ENCODE measurements at regions not wholly inside any gene's neighbourhood (a gene's known extent, or its start where the extent isn't known, plus 50 kb on each side); places are given as distances from the start of the nearest gene placed in this dataset.

DNA sequence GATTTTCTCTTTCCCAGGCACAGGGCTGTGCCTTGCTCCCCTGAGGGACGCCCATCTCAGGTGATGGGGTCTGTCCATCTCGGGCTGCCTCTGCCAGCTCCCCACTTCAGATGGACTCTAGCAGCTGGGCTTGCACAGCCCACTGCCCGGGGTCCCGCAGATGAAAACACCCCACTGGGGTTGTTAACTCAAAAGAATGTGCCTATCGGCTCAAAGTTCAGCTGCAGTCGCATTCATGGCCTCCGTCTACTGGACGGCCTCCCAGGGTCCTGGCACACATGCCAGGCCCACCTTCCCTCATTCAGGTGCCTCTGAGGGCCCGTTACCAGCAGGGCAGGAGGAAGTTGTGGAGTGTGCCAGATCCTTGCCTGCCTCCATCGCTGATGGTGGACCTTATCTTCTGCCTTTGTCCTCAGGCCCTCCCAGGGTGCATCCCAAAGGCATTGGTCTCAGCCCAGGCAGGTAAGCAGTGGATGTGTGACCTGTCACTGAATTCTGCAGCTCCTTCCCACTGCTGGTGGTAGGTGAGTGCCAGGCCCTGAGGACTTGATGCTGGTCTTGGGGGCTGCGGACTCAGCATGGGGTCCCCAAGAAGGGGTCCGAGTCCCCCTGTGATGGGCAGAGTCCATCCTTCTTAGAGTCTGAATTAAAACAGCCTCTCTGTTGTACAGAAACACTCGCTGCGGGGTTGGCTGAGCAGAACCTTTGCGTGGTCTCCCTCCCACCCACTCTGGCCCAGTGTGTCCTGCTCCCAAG lies 324.6 kb upstream of the DIO3 start:
- CTCF ChIA-PET, result no interaction called here
- POLR2A ChIA-PET, result no interaction called here
- no peaks in the 10 kb centered on the region for H3K36me3 ChIP-seq (ENCODE audit: control insufficient read depth in 2 of 2, extremely low read depth in 1 of 2, insufficient read depth in 1 of 2, low read length in 1 of 2)
- peaks cover 0 to 45% of the 10 kb centered on the region in 2 experiments for H3K27me3 ChIP-seq (replicated peaks in 1 of 2; ENCODE audit: control insufficient read depth in 2 of 2, extremely low read depth in 1 of 2, insufficient read depth in 2 of 2, low read length in 1 of 2)
- DNase-seq, result no peak
- Mint-ChIP-seq H3K9me3 (no peaks in the 10 kb centered on the region), H3K27me3 (peaks cover 17 to 42% of the 10 kb centered on the region in 2 donors), H3K4me3 (no peak overlapping the region), H3K27ac (no peak overlapping the region), H3K4me1 (no peaks in the 10 kb centered on the region), H3K36me3 (no peaks in the 10 kb centered on the region)
- H3K4me3 ChIP-seq (ENCODE audit: control insufficient read depth in 1 of 2, extremely low read depth in 1 of 2, low read length in 1 of 2), result no peak overlapping the region
- WGBS (ENCODE audit: insufficient coverage), result 79% methylated on average over 13 of the region's 15 CpGs
- no peaks in the 10 kb centered on the region for H3K4me1 ChIP-seq (ENCODE audit: control insufficient read depth in 1 of 2, extremely low read depth in 1 of 2, insufficient read depth in 2 of 2, low read length in 2 of 2)
- ATAC-seq (replicated peaks in 1 of 4), result no peak
- no peaks in the 10 kb centered on the region for H3K9me3 ChIP-seq
- H3K27ac ChIP-seq (ENCODE audit: low read length), result no peak overlapping the region

DNA sequence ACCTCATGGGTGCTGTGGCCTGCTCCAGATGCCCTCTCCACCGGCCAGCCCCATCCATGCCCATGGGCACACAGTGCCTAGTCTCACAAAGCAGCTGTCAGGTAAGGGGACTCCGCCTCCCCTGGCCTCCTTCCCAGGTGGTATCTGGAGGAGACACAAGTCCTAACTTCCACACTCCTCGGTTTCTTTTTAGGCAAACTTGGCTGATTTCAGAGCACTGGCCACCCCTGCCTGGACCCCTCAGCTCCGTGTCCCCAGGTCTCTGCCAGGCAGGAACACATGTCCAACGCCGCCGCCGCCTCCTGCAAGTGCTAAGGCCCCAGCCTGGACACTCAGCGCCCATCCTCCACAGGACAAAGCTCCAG lies 324.1 kb upstream of the DIO3 start:
- H3K27ac Mint-ChIP-seq, result no peak overlapping the region

DNA sequence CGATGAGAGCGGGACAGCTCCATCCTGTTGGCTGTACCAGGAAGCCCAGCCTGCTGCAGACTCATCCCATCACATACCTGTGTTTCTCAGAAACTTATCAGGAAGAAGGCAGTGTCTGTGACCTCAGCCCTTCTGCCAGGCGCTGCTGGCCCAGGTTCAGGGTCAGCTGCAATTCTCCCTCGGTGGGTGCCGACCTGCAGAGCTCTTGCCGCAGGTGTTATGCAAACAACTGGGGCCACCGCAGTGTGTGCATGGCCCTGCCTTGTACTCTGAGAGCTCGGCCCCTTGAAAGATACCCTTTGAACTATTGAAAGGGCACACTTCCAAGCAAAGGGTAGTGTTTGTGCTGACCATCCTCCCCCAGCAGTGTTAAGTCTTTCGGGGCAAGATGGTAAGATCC lies 322.2 kb upstream of the DIO3 start:
- DNase-seq, result no peak
- no peaks in the 10 kb centered on the region for H3K36me3 ChIP-seq (ENCODE audit: control insufficient read depth in 2 of 2, extremely low read depth in 1 of 2, insufficient read depth in 1 of 2, low read length in 1 of 2)
- peaks cover 25 to 54% of the 10 kb centered on the region in 2 donors for H3K27me3 Mint-ChIP-seq
- ChIA-PET CTCF (no interaction called here), POLR2A (no interaction called here)
- no peak overlapping the region for H3K27ac Mint-ChIP-seq
- H3K9me3 ChIP-seq, result no peaks in the 10 kb centered on the region
- no peaks in the 10 kb centered on the region for H3K4me1 Mint-ChIP-seq
- H3K4me1 ChIP-seq (ENCODE audit: control insufficient read depth in 1 of 2, extremely low read depth in 1 of 2, insufficient read depth in 2 of 2, low read length in 2 of 2), result no peaks in the 10 kb centered on the region
- WGBS (ENCODE audit: insufficient coverage), result 79% methylated on average over 8 of the region's 9 CpGs
- peaks cover 0 to 50% of the 10 kb centered on the region in 2 experiments for H3K27me3 ChIP-seq (replicated peaks in 1 of 2; ENCODE audit: control insufficient read depth in 2 of 2, extremely low read depth in 1 of 2, insufficient read depth in 2 of 2, low read length in 1 of 2)
- no peak for ATAC-seq (replicated peaks in 1 of 4)
- no peak overlapping the region for H3K4me3 Mint-ChIP-seq
- H3K27ac ChIP-seq (ENCODE audit: low read length), result no peak overlapping the region
- H3K9me3 Mint-ChIP-seq, result no peaks in the 10 kb centered on the region
- H3K4me3 ChIP-seq (ENCODE audit: control insufficient read depth in 1 of 2, extremely low read depth in 1 of 2, low read length in 1 of 2), result no peak overlapping the region
- no peaks in the 10 kb centered on the region for H3K36me3 Mint-ChIP-seq

More for the DNA sequence above, 324.1 kb upstream of the DIO3 start:
- Mint-ChIP-seq H3K9me3 (no peaks in the 10 kb centered on the region), H3K4me3 (no peak overlapping the region), H3K4me1 (no peaks in the 10 kb centered on the region), H3K27me3 (peaks cover 17 to 45% of the 10 kb centered on the region in 2 donors), H3K36me3 (no peaks in the 10 kb centered on the region)
- Histone ChIP-seq H3K36me3 (ENCODE audit: control insufficient read depth in 2 of 2, extremely low read depth in 1 of 2, insufficient read depth in 1 of 2, low read length in 1 of 2) (no peaks in the 10 kb centered on the region), H3K27me3 (replicated peaks in 1 of 2; ENCODE audit: control insufficient read depth in 2 of 2, extremely low read depth in 1 of 2, insufficient read depth in 2 of 2, low read length in 1 of 2) (peaks cover 0 to 48% of the 10 kb centered on the region in 2 experiments), H3K27ac (ENCODE audit: low read length) (no peak overlapping the region), H3K9me3 (no peaks in the 10 kb centered on the region), H3K4me3 (ENCODE audit: control insufficient read depth in 1 of 2, extremely low read depth in 1 of 2, low read length in 1 of 2) (no peak overlapping the region), H3K4me1 (ENCODE audit: control insufficient read depth in 1 of 2, extremely low read depth in 1 of 2, insufficient read depth in 2 of 2, low read length in 2 of 2) (no peaks in the 10 kb centered on the region)
- ChIA-PET POLR2A (no interaction called here), CTCF (no interaction called here)
- 74% methylated on average over 8 of the region's 9 CpGs for WGBS (ENCODE audit: insufficient coverage)
- ATAC-seq (replicated peaks in 1 of 4), result no peak
- DNase-seq, result no peak

DNA sequence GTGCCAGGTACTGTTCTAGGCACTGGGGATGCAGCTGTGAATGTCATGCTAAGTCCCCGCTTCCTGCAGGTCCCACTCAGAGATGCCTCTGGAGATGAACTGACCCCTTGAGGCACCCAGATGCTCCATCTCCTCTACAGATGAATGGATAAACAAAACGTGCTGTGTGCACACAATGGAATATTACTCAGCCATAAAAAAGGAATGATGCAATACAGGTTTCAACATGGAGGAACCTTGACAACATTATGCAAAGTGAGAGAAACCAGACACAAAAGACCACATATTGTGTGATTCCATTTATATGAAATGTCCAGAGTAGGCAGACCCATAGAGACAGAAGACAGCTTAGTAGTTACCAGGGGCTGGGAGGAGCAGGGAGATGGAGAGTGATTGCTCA lies 320.1 kb upstream of the DIO3 start:
- Mint-ChIP-seq H3K27ac (no peak overlapping the region), H3K4me1 (no peaks in the 10 kb centered on the region), H3K9me3 (no peaks in the 10 kb centered on the region), H3K27me3 (peaks cover 19 to 48% of the 10 kb centered on the region in 2 donors), H3K4me3 (no peak overlapping the region), H3K36me3 (no peaks in the 10 kb centered on the region)
- no peak for ATAC-seq (replicated peaks in 1 of 4)
- Histone ChIP-seq H3K36me3 (ENCODE audit: control insufficient read depth in 2 of 2, extremely low read depth in 1 of 2, insufficient read depth in 1 of 2, low read length in 1 of 2) (no peaks in the 10 kb centered on the region), H3K4me1 (ENCODE audit: control insufficient read depth in 1 of 2, extremely low read depth in 1 of 2, insufficient read depth in 2 of 2, low read length in 2 of 2) (no peaks in the 10 kb centered on the region), H3K27ac (ENCODE audit: low read length) (no peak overlapping the region), H3K4me3 (ENCODE audit: control insufficient read depth in 1 of 2, extremely low read depth in 1 of 2, low read length in 1 of 2) (no peak overlapping the region), H3K9me3 (no peaks in the 10 kb centered on the region), H3K27me3 (replicated peaks in 1 of 2; ENCODE audit: control insufficient read depth in 2 of 2, extremely low read depth in 1 of 2, insufficient read depth in 2 of 2, low read length in 1 of 2) (peaks cover 0 to 32% of the 10 kb centered on the region in 2 experiments)
- DNase-seq, result no peak
- ChIA-PET CTCF (no interaction called here), POLR2A (no interaction called here)
- 60% methylated on average over 1 of the region's 2 CpGs for WGBS (ENCODE audit: insufficient coverage)

DNA sequence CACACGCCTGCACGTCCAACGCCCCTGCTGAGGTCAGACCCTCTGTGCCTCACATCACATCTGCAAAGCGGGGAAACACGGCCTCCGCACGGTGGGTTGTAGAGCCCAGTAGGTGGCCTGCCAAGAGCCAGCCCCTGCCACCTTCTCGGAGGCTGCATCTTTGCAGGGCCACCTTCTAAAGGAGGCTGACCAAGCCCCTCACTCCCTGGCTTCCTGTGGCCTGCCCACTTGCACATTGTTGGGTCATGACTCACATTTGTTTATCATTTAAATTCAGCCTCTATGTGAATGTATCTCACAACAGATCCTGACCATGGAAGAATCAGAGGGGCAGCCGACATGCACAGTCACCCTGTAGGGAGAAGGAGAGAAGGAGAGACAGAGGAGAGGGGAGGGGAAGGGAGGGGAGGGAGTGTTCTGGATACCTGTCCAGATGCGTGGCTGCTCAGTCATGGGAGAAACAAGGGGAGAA lies 319.5 kb upstream of the DIO3 start:
- no peaks in the 10 kb centered on the region for H3K36me3 Mint-ChIP-seq
- H3K27ac ChIP-seq (ENCODE audit: low read length), result no peak overlapping the region
- peaks cover 0 to 35% of the 10 kb centered on the region in 2 experiments for H3K27me3 ChIP-seq (replicated peaks in 1 of 2; ENCODE audit: control insufficient read depth in 2 of 2, extremely low read depth in 1 of 2, insufficient read depth in 2 of 2, low read length in 1 of 2)
- no peaks in the 10 kb centered on the region for H3K4me1 ChIP-seq (ENCODE audit: control insufficient read depth in 1 of 2, extremely low read depth in 1 of 2, insufficient read depth in 2 of 2, low read length in 2 of 2)
- CTCF ChIA-PET, result no interaction called here
- POLR2A ChIA-PET, result no interaction called here
- H3K27ac Mint-ChIP-seq, result no peak overlapping the region
- H3K27me3 Mint-ChIP-seq, result peaks cover 19 to 42% of the 10 kb centered on the region in 2 donors
- no peaks in the 10 kb centered on the region for H3K9me3 ChIP-seq
- peak in 1 of 35 experiments; percentile 11 for DNase-seq
- H3K4me1 Mint-ChIP-seq, result no peaks in the 10 kb centered on the region
- H3K4me3 ChIP-seq (ENCODE audit: control insufficient read depth in 1 of 2, extremely low read depth in 1 of 2, low read length in 1 of 2), result no peak overlapping the region
- WGBS (ENCODE audit: insufficient coverage), result 85% methylated on average over 10 of the region's 10 CpGs
- no peak overlapping the region for H3K4me3 Mint-ChIP-seq
- H3K36me3 ChIP-seq (ENCODE audit: control insufficient read depth in 2 of 2, extremely low read depth in 1 of 2, insufficient read depth in 1 of 2, low read length in 1 of 2), result no peaks in the 10 kb centered on the region
- no peak for ATAC-seq (replicated peaks in 1 of 4)
- H3K9me3 Mint-ChIP-seq, result no peaks in the 10 kb centered on the region

DNA sequence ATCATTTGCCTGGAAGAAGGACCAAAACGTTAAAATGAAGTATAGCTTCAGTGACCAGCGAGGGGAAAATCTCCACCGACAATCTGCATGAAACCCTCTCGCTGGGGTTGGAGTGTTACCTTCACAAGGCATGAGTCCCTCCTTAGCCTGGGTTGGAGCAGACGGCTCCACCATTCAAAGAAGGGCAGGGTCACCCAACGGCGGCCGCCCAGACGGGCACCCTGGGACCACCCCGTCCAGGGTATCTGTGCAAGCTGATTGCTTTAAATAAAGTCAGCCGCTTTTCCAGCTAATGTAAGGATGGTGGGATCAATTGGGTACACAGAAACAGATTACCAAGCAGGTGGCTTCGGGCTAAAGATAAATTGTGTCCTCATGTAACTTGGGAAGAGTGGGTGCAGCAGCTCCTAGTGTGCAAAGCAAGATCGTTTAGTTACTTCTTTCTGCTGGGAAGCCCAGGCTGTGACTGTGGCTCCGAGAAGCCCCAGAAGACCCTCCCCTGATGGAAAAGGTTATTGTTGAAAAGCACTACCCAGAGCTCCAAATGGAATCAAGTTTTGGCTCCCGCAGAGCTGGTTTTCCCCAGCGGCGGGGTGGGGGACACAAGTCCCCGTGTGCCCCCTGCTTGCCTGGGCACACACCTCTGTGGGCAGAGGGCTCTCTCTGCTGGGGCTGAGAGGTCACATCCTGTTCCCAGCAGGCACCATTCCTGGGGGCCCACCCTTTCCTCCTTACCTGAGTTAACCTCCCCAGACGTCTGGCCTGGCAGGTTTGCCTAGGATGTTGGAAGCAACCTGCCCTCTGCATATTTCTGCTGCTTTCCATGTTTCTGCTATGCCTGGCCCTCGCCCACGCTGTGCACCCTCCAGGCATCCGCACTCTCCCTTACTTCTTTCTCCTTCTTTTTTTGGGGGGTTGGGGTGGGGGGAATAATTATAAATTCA lies 318.6 kb upstream of the DIO3 start:
- no peak overlapping the region for H3K27ac Mint-ChIP-seq
- H3K9me3 Mint-ChIP-seq, result no peaks in the 10 kb centered on the region
- 81% methylated on average over 17 of the region's 22 CpGs for WGBS (ENCODE audit: insufficient coverage)
- no peak for ATAC-seq (replicated peaks in 1 of 4)
- ChIA-PET CTCF (no interaction called here), POLR2A (no interaction called here)
- H3K36me3 Mint-ChIP-seq, result no peaks in the 10 kb centered on the region
- H3K4me3 ChIP-seq (ENCODE audit: control insufficient read depth in 1 of 2, extremely low read depth in 1 of 2, low read length in 1 of 2), result no peak overlapping the region
- no peak overlapping the region for H3K4me3 Mint-ChIP-seq
- no peaks in the 10 kb centered on the region for H3K36me3 ChIP-seq (ENCODE audit: control insufficient read depth in 2 of 2, extremely low read depth in 1 of 2, insufficient read depth in 1 of 2, low read length in 1 of 2)
- no peaks in the 10 kb centered on the region for H3K4me1 Mint-ChIP-seq
- no peaks in the 10 kb centered on the region for H3K4me1 ChIP-seq (ENCODE audit: control insufficient read depth in 1 of 2, extremely low read depth in 1 of 2, insufficient read depth in 2 of 2, low read length in 2 of 2)
- H3K9me3 ChIP-seq, result no peaks in the 10 kb centered on the region
- peaks cover 17 to 37% of the 10 kb centered on the region in 2 donors for H3K27me3 Mint-ChIP-seq
- no peak overlapping the region for H3K27ac ChIP-seq (ENCODE audit: low read length)
- H3K27me3 ChIP-seq (replicated peaks in 1 of 2; ENCODE audit: control insufficient read depth in 2 of 2, extremely low read depth in 1 of 2, insufficient read depth in 2 of 2, low read length in 1 of 2), result peaks cover 0 to 39% of the 10 kb centered on the region in 2 experiments
- peak in 1 of 35 experiments; percentile 12 for DNase-seq

Data from T-cell (primary cell).